ENCODE measurements at regions not wholly inside any gene's neighbourhood (a gene's known extent, or its start where the extent isn't known, plus 50 kb on each side); places are given as distances from the start of the nearest gene placed in this dataset.

DNA sequence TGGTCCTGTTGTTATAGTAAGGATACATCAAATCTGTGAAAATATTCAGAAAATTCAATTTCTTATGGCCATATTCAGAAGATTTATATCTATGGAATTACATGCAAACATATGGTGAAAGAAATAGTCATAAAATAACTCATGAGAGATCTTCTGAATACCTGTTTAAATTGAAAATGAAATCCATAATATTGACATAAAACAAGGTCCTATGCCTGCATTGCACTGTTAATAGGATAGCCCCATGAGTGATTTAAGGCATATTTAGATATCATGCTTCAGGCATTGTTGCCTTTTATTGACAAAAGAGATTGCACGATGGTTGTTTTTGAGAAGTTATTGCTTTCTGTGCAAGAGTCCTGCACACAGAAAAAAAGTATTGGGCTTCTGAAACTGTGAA, 591.7 kb upstream of the ZNF717 start:
- intact Hi-C loops (cut with micrococcal nuclease): no loop called here
- H3K36me3 ChIP-seq (ENCODE audit: low read depth, low read length): no peaks in the 10 kb centered on the region
- DNase-seq (no peak), ATAC-seq (no peak)
- H2AFZ ChIP-seq (ENCODE audit: low read length): no peak overlapping the region
- no peak for TF ChIP-seq EZH2phosphoT487 (IDR thresholded peaks at IDR 0.05; ENCODE audit: borderline replicate concordance, low read length)
- TF ChIP-seq, protein P1, sequence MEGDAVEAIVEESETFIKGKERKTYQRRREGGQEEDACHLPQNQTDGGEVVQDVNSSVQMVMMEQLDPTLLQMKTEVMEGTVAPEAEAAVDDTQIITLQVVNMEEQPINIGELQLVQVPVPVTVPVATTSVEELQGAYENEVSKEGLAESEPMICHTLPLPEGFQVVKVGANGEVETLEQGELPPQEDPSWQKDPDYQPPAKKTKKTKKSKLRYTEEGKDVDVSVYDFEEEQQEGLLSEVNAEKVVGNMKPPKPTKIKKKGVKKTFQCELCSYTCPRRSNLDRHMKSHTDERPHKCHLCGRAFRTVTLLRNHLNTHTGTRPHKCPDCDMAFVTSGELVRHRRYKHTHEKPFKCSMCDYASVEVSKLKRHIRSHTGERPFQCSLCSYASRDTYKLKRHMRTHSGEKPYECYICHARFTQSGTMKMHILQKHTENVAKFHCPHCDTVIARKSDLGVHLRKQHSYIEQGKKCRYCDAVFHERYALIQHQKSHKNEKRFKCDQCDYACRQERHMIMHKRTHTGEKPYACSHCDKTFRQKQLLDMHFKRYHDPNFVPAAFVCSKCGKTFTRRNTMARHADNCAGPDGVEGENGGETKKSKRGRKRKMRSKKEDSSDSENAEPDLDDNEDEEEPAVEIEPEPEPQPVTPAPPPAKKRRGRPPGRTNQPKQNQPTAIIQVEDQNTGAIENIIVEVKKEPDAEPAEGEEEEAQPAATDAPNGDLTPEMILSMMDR (conservative IDR thresholded peaks at IDR 0.05; ENCODE audit: low read depth, low read length): no peak
- TF ChIP-seq EZH2 (IDR thresholded peaks at IDR 0.05; ENCODE audit: low read length, unreplicated experiment): no peak
- no peak overlapping the region for H3K4me2 ChIP-seq (ENCODE audit: low read length)
- no TSS peak for BruUV-seq (replicated peaks)
- no peaks in the 10 kb centered on the region for H3K4me1 ChIP-seq (ENCODE audit: insufficient read depth, low read length)
- no peak overlapping the region for H3K4me3 ChIP-seq (ENCODE audit: low read length)
- no peaks in the 10 kb centered on the region for H4K20me1 ChIP-seq (ENCODE audit: low read length)
- no peak overlapping the region for H3K9ac ChIP-seq (ENCODE audit: low read length)
- no peaks in the 10 kb centered on the region for H3K9me3 ChIP-seq (ENCODE audit: low read length)
- ChIA-PET CTCF (no interaction called here), POLR2A (ENCODE audit: unreplicated experiment) (no interaction called here)
- H3K27me3 ChIP-seq (ENCODE audit: low read length): peaks cover 3% of the 10 kb centered on the region; the same call in 1 of the 2 replicates
- no peaks in the 10 kb centered on the region for H3K9me2 ChIP-seq (replicated peaks; ENCODE audit: low read length)
- no peak overlapping the region for H3K27ac ChIP-seq (ENCODE audit: low read length)
- no peaks in the 10 kb centered on the region for H3F3A ChIP-seq (ENCODE audit: low read length, unreplicated experiment)
- no peaks in the 10 kb centered on the region for H3K79me2 ChIP-seq (ENCODE audit: low read length)

DNA sequence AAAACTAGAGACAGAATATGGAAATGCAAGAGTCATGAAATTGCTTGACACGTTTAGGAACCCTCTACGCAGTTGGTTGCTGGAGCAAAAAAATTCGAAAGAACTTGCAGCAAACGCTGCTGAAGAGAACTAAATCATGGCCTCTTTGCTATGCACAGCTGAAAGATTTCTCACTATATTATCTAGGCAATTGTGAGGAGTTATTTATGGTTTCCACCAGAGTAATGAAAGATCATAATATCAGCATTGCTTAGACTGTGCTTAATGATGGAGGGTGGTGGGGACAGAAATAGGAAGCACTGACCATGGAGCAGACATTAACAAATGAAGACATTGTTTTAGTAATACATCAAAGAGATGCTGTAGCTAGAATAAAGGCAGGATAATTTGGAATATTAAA, 593.4 kb upstream of the ZNF717 start:
- Histone ChIP-seq H3F3A (ENCODE audit: low read length, unreplicated experiment) (no peaks in the 10 kb centered on the region), H3K4me1 (ENCODE audit: insufficient read depth, low read length) (no peaks in the 10 kb centered on the region), H3K9me3 (ENCODE audit: low read length) (no peaks in the 10 kb centered on the region), H3K36me3 (ENCODE audit: low read depth, low read length) (no peaks in the 10 kb centered on the region), H2AFZ (ENCODE audit: low read length) (no peak overlapping the region), H3K9me2 (replicated peaks; ENCODE audit: low read length) (no peaks in the 10 kb centered on the region), H3K4me2 (ENCODE audit: low read length) (no peak overlapping the region), H4K20me1 (ENCODE audit: low read length) (no peaks in the 10 kb centered on the region), H3K4me3 (ENCODE audit: low read length) (no peak overlapping the region), H3K79me2 (ENCODE audit: low read length) (no peaks in the 10 kb centered on the region), H3K27me3 (ENCODE audit: low read length) (peaks cover 7% of the 10 kb centered on the region; the same call in 1 of the 2 replicates), H3K9ac (ENCODE audit: low read length) (no peak overlapping the region), H3K27ac (ENCODE audit: low read length) (no peak overlapping the region)
- BruUV-seq (replicated peaks): no TSS peak
- ChIA-PET CTCF (no interaction called here), POLR2A (ENCODE audit: unreplicated experiment) (no interaction called here)
- intact Hi-C loops (cut with micrococcal nuclease): no loop called here
- no peak for ATAC-seq
- TF ChIP-seq, protein P1 (conservative IDR thresholded peaks at IDR 0.05; ENCODE audit: low read depth, low read length): no peak
- TF ChIP-seq EZH2phosphoT487 (IDR thresholded peaks at IDR 0.05; ENCODE audit: borderline replicate concordance, low read length): no peak
- no peak for TF ChIP-seq EZH2 (IDR thresholded peaks at IDR 0.05; ENCODE audit: low read length, unreplicated experiment)
- no peak for DNase-seq

DNA sequence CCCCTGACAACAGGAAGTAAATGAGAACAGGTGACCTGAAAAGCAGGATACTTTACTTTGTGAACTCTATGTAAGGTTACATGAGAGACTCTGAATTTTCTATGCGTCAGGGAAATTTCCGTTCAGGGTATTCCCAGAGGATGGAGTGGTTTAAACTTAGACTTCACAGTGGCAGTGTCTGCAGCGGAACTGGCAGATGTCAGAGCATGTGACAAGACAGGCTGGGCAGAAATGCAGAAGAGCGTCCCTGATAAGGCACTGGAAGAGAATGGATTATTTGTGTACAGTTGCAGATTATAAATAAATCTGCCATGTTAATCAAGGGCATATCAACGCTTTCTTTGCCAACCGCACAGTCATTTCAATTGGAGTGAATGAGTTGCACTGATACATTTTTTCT, 598.4 kb upstream of the ZNF717 start:
- POLR2A ChIA-PET (ENCODE audit: unreplicated experiment): no interaction called here
- CTCF ChIA-PET: no interaction called here
- H3K27me3 ChIP-seq (ENCODE audit: low read length): peaks cover 8% of the 10 kb centered on the region; the same call in 1 of the 2 replicates
- H3F3A ChIP-seq (ENCODE audit: low read length, unreplicated experiment): no peaks in the 10 kb centered on the region
- TF ChIP-seq EZH2 (IDR thresholded peaks at IDR 0.05; ENCODE audit: low read length, unreplicated experiment): no peak
- TF ChIP-seq EZH2phosphoT487 (IDR thresholded peaks at IDR 0.05; ENCODE audit: borderline replicate concordance, low read length): no peak
- TF ChIP-seq, protein P1 (conservative IDR thresholded peaks at IDR 0.05; ENCODE audit: low read depth, low read length): no peak
- 0 out of 2 replicates have a peak, but pooled peaks cover 6% of the 10 kb centered on the region for H3K9me3 ChIP-seq (ENCODE audit: low read length)
- no peak overlapping the region for H3K4me2 ChIP-seq (ENCODE audit: low read length)
- no peaks in the 10 kb centered on the region for H3K4me1 ChIP-seq (ENCODE audit: insufficient read depth, low read length)
- ATAC-seq (no peak), DNase-seq (no peak)
- H3K9ac ChIP-seq (ENCODE audit: low read length): no peak overlapping the region
- H3K36me3 ChIP-seq (ENCODE audit: low read depth, low read length): no peaks in the 10 kb centered on the region
- no peak overlapping the region for H3K4me3 ChIP-seq (ENCODE audit: low read length)
- H3K9me2 ChIP-seq (replicated peaks; ENCODE audit: low read length): no peaks in the 10 kb centered on the region
- no peaks in the 10 kb centered on the region for H4K20me1 ChIP-seq (ENCODE audit: low read length)
- intact Hi-C loops (cut with micrococcal nuclease): no loop called here
- H3K79me2 ChIP-seq (ENCODE audit: low read length): no peaks in the 10 kb centered on the region
- no peak overlapping the region for H2AFZ ChIP-seq (ENCODE audit: low read length)
- BruUV-seq (replicated peaks): no TSS peak
- H3K27ac ChIP-seq (ENCODE audit: low read length): no peak overlapping the region
